ENCODE measurements at regions not wholly inside any gene's neighbourhood (a gene's known extent, or its start where the extent isn't known, plus 50 kb on each side); places are given as distances from the start of the nearest gene placed in this dataset.
"Not testable (repeated sequence)": the region's sequence is repeated elsewhere in the genome, so short reads cannot be mapped to it uniquely, and the experiment has no call there.

DNA sequence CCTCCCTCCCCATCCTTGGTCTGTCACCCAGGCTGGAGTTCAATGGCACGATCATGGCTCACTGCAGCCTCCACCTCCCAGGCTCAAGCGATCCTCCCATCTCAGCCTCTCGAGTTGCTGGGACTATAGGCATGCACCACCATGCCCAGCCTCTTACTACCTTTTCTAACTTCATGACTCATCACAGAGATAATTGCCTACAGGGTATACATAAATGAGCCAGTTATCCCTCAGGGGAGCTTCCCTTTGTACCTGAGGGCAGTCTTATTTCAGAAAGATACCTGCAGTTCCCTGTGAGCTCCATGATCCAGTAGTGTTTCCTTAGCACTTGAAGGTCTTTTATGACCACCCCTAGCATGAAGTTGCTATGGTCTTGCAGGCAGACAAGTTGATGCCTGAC is 94.2 kb upstream of the DNAJC1 start:
- 81 to 86% methylated on average over 2 to 3 of the region's 3 CpGs for WGBS, 2 donors
- TF ChIP-seq, protein P1, sequence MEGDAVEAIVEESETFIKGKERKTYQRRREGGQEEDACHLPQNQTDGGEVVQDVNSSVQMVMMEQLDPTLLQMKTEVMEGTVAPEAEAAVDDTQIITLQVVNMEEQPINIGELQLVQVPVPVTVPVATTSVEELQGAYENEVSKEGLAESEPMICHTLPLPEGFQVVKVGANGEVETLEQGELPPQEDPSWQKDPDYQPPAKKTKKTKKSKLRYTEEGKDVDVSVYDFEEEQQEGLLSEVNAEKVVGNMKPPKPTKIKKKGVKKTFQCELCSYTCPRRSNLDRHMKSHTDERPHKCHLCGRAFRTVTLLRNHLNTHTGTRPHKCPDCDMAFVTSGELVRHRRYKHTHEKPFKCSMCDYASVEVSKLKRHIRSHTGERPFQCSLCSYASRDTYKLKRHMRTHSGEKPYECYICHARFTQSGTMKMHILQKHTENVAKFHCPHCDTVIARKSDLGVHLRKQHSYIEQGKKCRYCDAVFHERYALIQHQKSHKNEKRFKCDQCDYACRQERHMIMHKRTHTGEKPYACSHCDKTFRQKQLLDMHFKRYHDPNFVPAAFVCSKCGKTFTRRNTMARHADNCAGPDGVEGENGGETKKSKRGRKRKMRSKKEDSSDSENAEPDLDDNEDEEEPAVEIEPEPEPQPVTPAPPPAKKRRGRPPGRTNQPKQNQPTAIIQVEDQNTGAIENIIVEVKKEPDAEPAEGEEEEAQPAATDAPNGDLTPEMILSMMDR (IDR thresholded peaks at IDR 0.05) = no peak

DNA sequence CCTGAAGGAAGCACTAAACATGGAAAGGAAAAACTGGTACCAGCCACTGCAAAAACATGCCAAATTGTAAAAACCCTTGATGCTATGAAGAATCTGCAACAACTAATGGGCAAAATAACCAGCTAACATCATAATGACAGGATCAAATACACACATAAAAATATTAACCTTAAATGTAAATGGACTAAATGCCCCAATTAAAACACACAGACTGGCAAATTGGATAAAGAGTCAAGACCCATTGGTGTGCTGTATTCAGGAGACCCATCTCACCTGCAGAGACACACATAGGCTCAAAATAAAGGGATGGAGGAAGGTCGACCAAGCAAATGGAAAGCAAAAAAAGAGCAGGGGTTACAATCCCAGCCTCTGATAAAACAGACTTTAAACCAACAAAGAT is 87.7 kb upstream of the DNAJC1 start:
- H3K27ac ChIP-seq; DNase-seq; H3K9me3 ChIP-seq; ATAC-seq; H3K27me3 ChIP-seq; intact Hi-C loops (cut with DNase I); H3K36me3 ChIP-seq; H3K4me3 ChIP-seq; FAIRE-seq: not testable (repeated sequence)
- H3K4me1 ChIP-seq = peaks cover 8 to 12% (median 8%) of the 10 kb centered on the region in 3 donors
- 43 to 51% methylated on average over 1 of the region's 1 CpG for WGBS, 2 donors

More for the DNA sequence above, 94.2 kb upstream of the DNAJC1 start:
- ATAC-seq = no peak
- no peak overlapping the region for H3K27ac ChIP-seq
- intact Hi-C loops (cut with DNase I) = no loop called here
- H3K4me3 ChIP-seq = no peak overlapping the region
- no peaks in the 10 kb centered on the region for H3K4me1 ChIP-seq
- H3K27me3 ChIP-seq = no peaks in the 10 kb centered on the region
- no peak for FAIRE-seq
- H3K36me3 ChIP-seq = no peaks in the 10 kb centered on the region
- DNase-seq = no peak
- no peaks in the 10 kb centered on the region for H3K9me3 ChIP-seq

DNA sequence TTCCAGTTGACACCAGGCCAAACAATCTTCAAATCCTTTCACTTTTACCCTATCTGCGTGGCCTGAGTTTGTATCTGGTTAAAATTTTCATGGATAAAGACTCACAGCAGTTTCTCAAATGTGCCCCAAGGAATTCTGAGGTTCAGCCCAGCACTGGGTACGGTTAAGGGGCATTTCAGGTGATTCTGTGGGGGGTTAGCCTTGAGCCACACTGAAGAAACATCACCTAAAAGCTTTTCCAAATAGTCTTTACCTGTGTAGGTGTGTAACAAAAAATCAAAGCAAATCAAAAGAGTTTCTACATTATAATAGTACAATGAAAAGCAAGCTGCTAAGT is 83.8 kb upstream of the DNAJC1 start:
- TF ChIP-seq, protein P1 (IDR thresholded peaks at IDR 0.05) = no peak
- Histone ChIP-seq H3K4me3 (no peak overlapping the region), H3K9me3 (no peaks in the 10 kb centered on the region), H3K27me3 (no peaks in the 10 kb centered on the region), H3K36me3 (no peaks in the 10 kb centered on the region), H3K27ac (no peak overlapping the region), H3K4me1 (peaks cover 12% of the 10 kb centered on the region in 3 donors)
- DNase-seq = no peak
- ATAC-seq = no peak
- FAIRE-seq = no peak
- intact Hi-C loops (cut with DNase I) = no loop called here
- WGBS, 2 donors = 63 to 66% methylated on average over 2 of the region's 2 CpGs

DNA sequence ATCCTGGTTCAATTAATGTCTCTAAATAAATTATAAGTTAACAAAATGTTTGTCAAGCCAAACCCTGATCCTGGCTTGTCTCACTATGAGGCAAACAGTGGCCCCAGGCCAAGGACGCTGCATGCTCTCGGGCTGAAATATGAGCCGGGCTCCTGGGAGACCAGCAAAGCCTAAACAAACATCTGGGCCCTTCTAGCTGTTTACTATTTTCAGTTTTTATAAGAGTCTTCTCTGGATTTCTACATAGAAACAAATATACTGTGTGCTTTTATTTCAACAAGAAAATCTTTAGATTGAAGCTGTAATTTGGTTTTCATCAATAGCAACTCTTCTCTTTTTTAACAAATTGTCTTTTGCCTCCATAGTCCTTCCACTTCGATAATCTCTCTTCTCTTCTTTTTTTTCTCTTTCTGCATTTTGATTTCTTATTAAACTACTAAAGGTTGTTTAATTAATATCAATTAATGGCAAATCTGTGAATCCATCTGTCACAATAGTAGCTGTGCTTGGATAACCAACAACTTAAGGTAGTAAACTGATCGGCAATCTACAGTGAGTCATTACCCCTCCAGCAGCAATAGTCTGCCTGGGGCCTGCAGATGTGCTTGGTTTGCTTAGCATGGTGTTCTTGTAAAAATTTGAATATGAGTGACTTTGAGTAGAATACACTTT is 83.3 kb upstream of the DNAJC1 start:
- TF ChIP-seq, protein P1 (IDR thresholded peaks at IDR 0.05) = no peak
- peak; percentile 92 for FAIRE-seq
- intact Hi-C loops (cut with DNase I) = no loop called here
- Histone ChIP-seq H3K27me3 (no peaks in the 10 kb centered on the region), H3K4me1 (peaks cover 12% of the 10 kb centered on the region in 3 donors), H3K27ac (peak overlapping the region in 2 of 4 donors; percentile 8 to 48), H3K9me3 (no peaks in the 10 kb centered on the region), H3K4me3 (no peak overlapping the region), H3K36me3 (no peaks in the 10 kb centered on the region)
- ATAC-seq = peak; percentile 99 to 100 (median 100)
- DNase-seq = peak; percentile 77 to 89 (median 86)
- WGBS, 2 donors = 18 to 22% methylated on average over 5 of the region's 5 CpGs

DNA sequence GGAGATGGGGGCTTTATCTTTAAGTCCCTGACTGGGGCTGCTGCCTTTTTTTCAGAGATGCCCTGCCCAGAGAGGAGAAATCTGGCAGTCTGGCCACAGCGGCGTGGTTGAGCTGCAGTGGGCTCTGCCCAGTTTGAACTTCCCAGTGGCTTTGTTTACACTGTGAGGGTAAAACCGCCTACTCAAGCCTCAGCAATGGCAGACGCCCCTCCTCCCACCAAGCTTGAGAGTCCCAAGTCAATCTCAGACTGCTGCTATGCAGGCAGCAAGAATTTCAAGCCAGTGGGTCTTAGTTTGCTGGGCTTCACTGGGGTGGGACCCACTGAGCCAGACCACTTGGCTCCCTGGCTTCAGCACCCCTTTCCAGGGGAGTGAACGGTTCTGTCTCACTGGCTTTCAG is 76.4 kb upstream of the DNAJC1 start:
- FAIRE-seq; ATAC-seq; intact Hi-C loops (cut with DNase I); H3K27me3 ChIP-seq; H3K9me3 ChIP-seq; H3K4me1 ChIP-seq; H3K36me3 ChIP-seq; H3K27ac ChIP-seq; H3K4me3 ChIP-seq; DNase-seq: not testable (repeated sequence)
- WGBS, 2 donors = 19 to 33% methylated on average over 5 of the region's 5 CpGs

DNA sequence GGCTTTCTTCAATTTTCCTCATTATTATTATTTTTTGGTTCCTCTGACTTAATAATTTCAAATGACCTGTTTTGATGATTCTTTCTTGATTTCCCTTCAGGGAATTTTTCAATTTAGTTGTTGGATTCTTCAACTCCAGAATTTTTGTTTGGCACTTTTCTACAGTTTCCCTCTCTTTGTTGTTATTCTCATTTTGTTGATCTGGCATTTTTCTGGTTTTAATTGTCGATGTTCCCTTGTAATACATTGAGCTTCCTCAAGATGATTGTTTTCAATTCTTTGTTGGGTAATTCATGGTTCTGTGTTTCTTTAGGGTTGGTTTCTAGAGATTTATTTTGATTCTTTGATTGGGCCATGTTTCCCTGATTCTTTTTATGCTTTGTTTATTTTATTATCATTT is 67.8 kb upstream of the DNAJC1 start:
- Histone ChIP-seq H3K4me1 (no peaks in the 10 kb centered on the region), H3K27ac (no peak overlapping the region), H3K36me3 (no peaks in the 10 kb centered on the region), H3K4me3 (no peak overlapping the region), H3K27me3 (no peaks in the 10 kb centered on the region), H3K9me3 (no peaks in the 10 kb centered on the region)
- 94 to 97% methylated on average over 1 of the region's 1 CpG for WGBS, 2 donors
- ATAC-seq (no peak), FAIRE-seq (no peak), DNase-seq (no peak)
- intact Hi-C loops (cut with DNase I) = no loop called here
- TF ChIP-seq, protein P1 (IDR thresholded peaks at IDR 0.05) = no peak

Measured in pancreas (tissue), 10 donors.